MM.1S (cell line): ENCODE measurements at regions not wholly inside any gene's neighbourhood (a gene's known extent, or its start where the extent isn't known, plus 50 kb on each side); places are given as distances from the start of the nearest gene placed in this dataset.

Source experiments
- EZH2 ChIP-seq: fragments of 300-600 bp; sonication (generic); optimal IDR thresholded peaks from 2 replicates; pipeline ENCODE3; 2017; ENCODE audit warnings: low read depth, mild to moderate bottlenecking, antibody characterized with exemption, low read length, mixed read lengths
- TF ChIP-seq, protein P1 (sequence below): fragments of 300-600 bp; sonication (generic); IDR thresholded peaks from 2 replicates; pipeline ENCODE4 v1.5.1; 2016; ENCODE audit warnings: antibody characterized with exemption, low read length, mixed read lengths

DNA sequence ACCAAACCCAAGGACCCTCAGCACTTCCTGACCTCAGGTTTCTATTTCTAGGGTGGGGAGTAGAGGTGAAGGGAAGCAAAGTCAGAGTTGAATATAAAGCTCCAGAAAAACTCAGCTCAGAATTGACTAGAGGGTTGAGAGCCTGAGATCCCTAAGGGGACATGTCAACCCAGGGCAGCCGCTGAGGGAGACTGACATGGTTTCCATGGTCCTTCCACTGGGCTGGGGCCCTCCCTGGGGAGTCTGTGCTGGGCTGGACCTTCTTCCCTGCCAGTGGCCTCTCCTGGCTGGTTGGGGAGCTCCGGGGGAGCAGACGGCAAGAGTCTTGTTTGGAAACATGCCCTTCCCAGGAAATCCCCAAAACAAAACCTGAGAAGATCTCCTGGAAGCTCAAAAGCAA, 121.3 kb downstream of the METRNL start:
- TF ChIP-seq, protein P1, sequence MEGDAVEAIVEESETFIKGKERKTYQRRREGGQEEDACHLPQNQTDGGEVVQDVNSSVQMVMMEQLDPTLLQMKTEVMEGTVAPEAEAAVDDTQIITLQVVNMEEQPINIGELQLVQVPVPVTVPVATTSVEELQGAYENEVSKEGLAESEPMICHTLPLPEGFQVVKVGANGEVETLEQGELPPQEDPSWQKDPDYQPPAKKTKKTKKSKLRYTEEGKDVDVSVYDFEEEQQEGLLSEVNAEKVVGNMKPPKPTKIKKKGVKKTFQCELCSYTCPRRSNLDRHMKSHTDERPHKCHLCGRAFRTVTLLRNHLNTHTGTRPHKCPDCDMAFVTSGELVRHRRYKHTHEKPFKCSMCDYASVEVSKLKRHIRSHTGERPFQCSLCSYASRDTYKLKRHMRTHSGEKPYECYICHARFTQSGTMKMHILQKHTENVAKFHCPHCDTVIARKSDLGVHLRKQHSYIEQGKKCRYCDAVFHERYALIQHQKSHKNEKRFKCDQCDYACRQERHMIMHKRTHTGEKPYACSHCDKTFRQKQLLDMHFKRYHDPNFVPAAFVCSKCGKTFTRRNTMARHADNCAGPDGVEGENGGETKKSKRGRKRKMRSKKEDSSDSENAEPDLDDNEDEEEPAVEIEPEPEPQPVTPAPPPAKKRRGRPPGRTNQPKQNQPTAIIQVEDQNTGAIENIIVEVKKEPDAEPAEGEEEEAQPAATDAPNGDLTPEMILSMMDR: no peak
- TF ChIP-seq EZH2: no peak
